ENCODE measurements at regions not wholly inside any gene's neighbourhood (a gene's known extent, or its start where the extent isn't known, plus 50 kb on each side); places are given as distances from the start of the nearest gene placed in this dataset.

GRCh38 chr4:157854819-157855218 lies 318.0 kb downstream of the GASK1B start:
- no peak for DNase-seq

GRCh38 chr4:157840648-157841047 lies 332.2 kb downstream of the GASK1B start:
- no peak for DNase-seq

GRCh38 chr4:157840034-157840433 lies 332.8 kb downstream of the GASK1B start:
- DNase-seq = no peak

- no peak for DNase-seq
These were observed 334.5 kb downstream of the GASK1B start for GRCh38 chr4:157838366-157838765.

GRCh38 chr4:157837071-157837703 lies 335.6 kb downstream of the GASK1B start:
- no peak for DNase-seq

GRCh38 chr4:157832596-157832995 lies 340.2 kb downstream of the GASK1B start:
- DNase-seq = no peak

- DNase-seq = no peak
These were observed 348.8 kb downstream of the GASK1B start for GRCh38 chr4:157824021-157824420.

- no peak for DNase-seq
These were observed 351.0 kb downstream of the GASK1B start for GRCh38 chr4:157821814-157822213.

- DNase-seq = no peak
These were observed 352.9 kb downstream of the GASK1B start for GRCh38 chr4:157819693-157820464.

- no peak for DNase-seq
These were observed 353.7 kb downstream of the GASK1B start for GRCh38 chr4:157818946-157819692.

GRCh38 chr4:157810137-157810774 lies 362.6 kb downstream of the GASK1B start:
- DNase-seq = no peak

- DNase-seq = no peak
These were observed 363.9 kb downstream of the GASK1B start for GRCh38 chr4:157808796-157809383.

GRCh38 chr4:157806184-157806583 lies 366.6 kb downstream of the GASK1B start:
- DNase-seq = no peak

GRCh38 chr4:157804986-157805385 lies 367.8 kb downstream of the GASK1B start:
- no peak for DNase-seq

- DNase-seq = no peak
These were observed 368.8 kb downstream of the GASK1B start for GRCh38 chr4:157803845-157804521.

GRCh38 chr4:157803421-157803820 lies 369.4 kb downstream of the GASK1B start:
- DNase-seq = no peak

GRCh38 chr4:157795495-157795894 lies 377.3 kb downstream of the GASK1B start:
- DNase-seq = no peak

- DNase-seq = no peak
These were observed 380.1 kb downstream of the GASK1B start for GRCh38 chr4:157792716-157793115.

GRCh38 chr4:157791236-157791635 lies 381.6 kb downstream of the GASK1B start:
- no peak for DNase-seq

- DNase-seq = no peak
These were observed 385.2 kb downstream of the GASK1B start for GRCh38 chr4:157787618-157788017.

- DNase-seq = no peak
These were observed 391.5 kb downstream of the GASK1B start for GRCh38 chr4:157781361-157781760.

GRCh38 chr4:157779081-157779480 lies 393.7 kb downstream of the GASK1B start:
- DNase-seq = no peak

Measured in AML-193 (cell line).